ENCODE measurements at regions not wholly inside any gene's neighbourhood (a gene's known extent, or its start where the extent isn't known, plus 50 kb on each side); places are given as distances from the start of the nearest gene placed in this dataset.

- H3K9me3 ChIP-seq: no peaks in the 10 kb centered on the region
- H3K4me1 ChIP-seq: no peaks in the 10 kb centered on the region
- H3K27me3 ChIP-seq: no peaks in the 10 kb centered on the region
- H3K36me3 ChIP-seq: no peaks in the 10 kb centered on the region
- no peak overlapping the region for H3K4me3 ChIP-seq
- TF ChIP-seq CTCF (IDR thresholded peaks at IDR 0.05): no peak
- DNase-seq: no peak
- H3K9ac ChIP-seq (ENCODE audit: low read depth in 2 of 2, low read length in 2 of 2): no peak overlapping the region
- intact Hi-C loops (cut with DNase I): no loop called here
- no peak overlapping the region for H3K27ac ChIP-seq
Observed at GRCh38 chr18:42178376-42179080, 223.5 kb downstream of the PIK3C3 start.

GRCh38 chr18:42179542-42180121 lies 224.6 kb downstream of the PIK3C3 start:
- TF ChIP-seq CTCF (IDR thresholded peaks at IDR 0.05): no peak
- H3K27ac ChIP-seq: no peak overlapping the region
- intact Hi-C loops (cut with DNase I): no loop called here
- no peak for DNase-seq
- H3K27me3 ChIP-seq: no peaks in the 10 kb centered on the region
- no peak overlapping the region for H3K4me3 ChIP-seq
- H3K36me3 ChIP-seq: no peaks in the 10 kb centered on the region
- H3K9me3 ChIP-seq: no peaks in the 10 kb centered on the region
- H3K4me1 ChIP-seq: no peaks in the 10 kb centered on the region
- H3K9ac ChIP-seq (ENCODE audit: low read depth in 2 of 2, low read length in 2 of 2): no peak overlapping the region

- no peak for TF ChIP-seq CTCF (IDR thresholded peaks at IDR 0.05)
- H3K27ac ChIP-seq: no peak overlapping the region
- H3K9me3 ChIP-seq: no peaks in the 10 kb centered on the region
- no peaks in the 10 kb centered on the region for H3K4me1 ChIP-seq
- no peak overlapping the region for H3K9ac ChIP-seq (ENCODE audit: low read depth in 2 of 2, low read length in 2 of 2)
- H3K4me3 ChIP-seq: no peak overlapping the region
- H3K27me3 ChIP-seq: no peaks in the 10 kb centered on the region
- no peak for DNase-seq
- intact Hi-C loops (cut with DNase I): no loop called here
- H3K36me3 ChIP-seq: no peaks in the 10 kb centered on the region
Observed at GRCh38 chr18:42181474-42181873, 226.4 kb downstream of the PIK3C3 start.

- intact Hi-C loops (cut with DNase I): no loop called here
- DNase-seq: no peak
- Histone ChIP-seq H3K9ac (ENCODE audit: low read depth in 2 of 2, low read length in 2 of 2) (no peak overlapping the region), H3K9me3 (no peaks in the 10 kb centered on the region), H3K27me3 (no peaks in the 10 kb centered on the region), H3K4me1 (no peaks in the 10 kb centered on the region), H3K27ac (no peak overlapping the region), H3K4me3 (no peak overlapping the region), H3K36me3 (no peaks in the 10 kb centered on the region)
- no peak for TF ChIP-seq CTCF (IDR thresholded peaks at IDR 0.05)
Observed at GRCh38 chr18:42182728-42183700, 228.0 kb downstream of the PIK3C3 start.

GRCh38 chr18:42183746-42184145 lies 228.7 kb downstream of the PIK3C3 start:
- H3K36me3 ChIP-seq: no peaks in the 10 kb centered on the region

More at GRCh38 chr18:42183746-42184145, 228.7 kb downstream of the PIK3C3 start:
- DNase-seq: no peak
- Histone ChIP-seq H3K4me3 (no peak overlapping the region), H3K9me3 (no peaks in the 10 kb centered on the region), H3K9ac (ENCODE audit: low read depth in 2 of 2, low read length in 2 of 2) (no peak overlapping the region), H3K27ac (no peak overlapping the region), H3K27me3 (no peaks in the 10 kb centered on the region), H3K4me1 (no peaks in the 10 kb centered on the region)
- intact Hi-C loops (cut with DNase I): no loop called here
- TF ChIP-seq CTCF (IDR thresholded peaks at IDR 0.05): no peak
